ENCODE measurements at regions not wholly inside any gene's neighbourhood (a gene's known extent, or its start where the extent isn't known, plus 50 kb on each side); places are given as distances from the start of the nearest gene placed in this dataset.
"Not testable (repeated sequence)": the region's sequence is repeated elsewhere in the genome, so short reads cannot be mapped to it uniquely, and the experiment has no call there.

DNA sequence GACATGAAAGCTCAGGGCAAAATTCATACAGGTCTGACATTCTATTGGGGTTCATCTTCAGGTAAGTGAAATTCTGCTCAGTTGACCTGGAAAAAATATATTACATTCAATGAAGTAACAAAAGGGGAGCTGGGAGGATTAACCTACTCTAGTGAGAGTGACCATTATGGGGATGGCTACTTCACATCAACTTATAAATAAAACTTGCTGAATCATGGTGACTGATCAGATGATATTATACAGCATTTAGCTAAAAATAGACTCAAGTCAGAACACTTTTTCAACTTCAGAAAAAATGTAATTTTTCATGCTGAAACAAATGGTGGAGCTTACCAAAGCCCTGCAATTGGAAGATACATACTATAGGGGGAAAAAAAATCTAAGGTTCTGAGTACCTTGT is 800.2 kb downstream of the FSCB start:
- no peak for DNase-seq (ENCODE audit: low read depth)

- not testable (repeated sequence) for DNase-seq (ENCODE audit: low read depth)
Observed at GRCh38 chr14:43698561-43699284, 808.4 kb downstream of the FSCB start.

- no peak for DNase-seq (ENCODE audit: low read depth)
Observed at GRCh38 chr14:43697003-43697402, 810.1 kb downstream of the FSCB start.

DNA sequence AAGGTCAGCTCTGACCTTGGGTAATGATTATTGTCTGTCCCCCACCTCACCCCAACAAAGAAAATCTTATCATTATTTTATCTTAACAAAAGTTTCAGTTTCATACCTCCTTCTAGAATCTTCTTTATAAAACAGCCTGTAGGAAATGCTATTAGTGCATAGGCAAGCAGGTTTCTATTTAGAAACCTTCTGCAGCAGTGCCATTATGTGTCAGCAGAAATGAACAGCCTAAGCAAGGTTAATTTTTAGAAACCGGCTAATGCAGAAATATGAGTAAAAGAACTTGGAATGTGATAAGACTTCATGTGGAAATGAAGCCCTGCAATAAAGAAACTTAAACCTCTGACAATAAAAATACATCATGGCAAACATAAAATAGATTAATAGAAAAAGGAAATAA is 814.4 kb downstream of the FSCB start:
- DNase-seq (ENCODE audit: low read depth): no peak

- peak; percentile 29 for DNase-seq (ENCODE audit: low read depth)
Observed at GRCh38 chr14:43687921-43688320, 819.2 kb downstream of the FSCB start.

DNA sequence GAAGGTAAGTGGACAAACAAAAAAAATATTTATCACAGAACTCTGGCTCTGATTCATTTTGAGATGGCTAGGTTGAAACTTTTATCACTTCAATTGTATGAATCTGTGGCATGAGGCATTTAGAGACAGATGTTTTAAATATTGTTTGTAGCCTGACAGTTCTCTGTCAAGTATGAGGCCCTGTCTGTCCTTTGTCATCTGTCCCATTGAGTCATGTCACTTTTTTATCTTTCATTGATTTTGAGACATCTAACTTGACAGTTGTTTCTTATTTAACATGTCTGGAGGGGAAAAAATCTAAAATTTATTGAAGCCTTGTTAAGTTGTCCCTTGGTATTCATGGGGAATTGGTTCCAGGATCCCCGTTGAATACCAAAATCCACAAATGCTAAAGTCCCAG is 829.5 kb downstream of the FSCB start:
- no peak for DNase-seq (ENCODE audit: low read depth)

DNA sequence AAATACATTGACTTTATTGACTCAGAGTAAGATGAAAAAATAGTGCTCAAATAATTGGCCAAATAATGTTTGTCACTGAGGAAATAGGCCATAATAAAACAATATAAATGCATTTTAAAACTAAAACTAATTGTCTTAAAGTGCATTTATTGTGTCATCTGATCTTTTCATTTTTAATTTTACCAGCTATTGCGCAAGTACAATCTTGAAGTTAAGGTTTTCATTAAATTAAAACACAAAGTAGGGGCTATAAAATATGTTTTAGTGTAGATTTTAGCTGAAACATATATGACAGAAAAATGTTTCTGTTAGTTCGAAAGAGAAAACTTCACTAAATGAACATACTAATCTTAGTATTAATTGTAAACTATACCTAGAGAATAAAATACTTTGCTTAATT is 832.8 kb downstream of the FSCB start:
- DNase-seq (ENCODE audit: low read depth): no peak

GRCh38 chr14:43671716-43672485 is 835.2 kb downstream of the FSCB start:
- DNase-seq (ENCODE audit: low read depth): no peak

DNA sequence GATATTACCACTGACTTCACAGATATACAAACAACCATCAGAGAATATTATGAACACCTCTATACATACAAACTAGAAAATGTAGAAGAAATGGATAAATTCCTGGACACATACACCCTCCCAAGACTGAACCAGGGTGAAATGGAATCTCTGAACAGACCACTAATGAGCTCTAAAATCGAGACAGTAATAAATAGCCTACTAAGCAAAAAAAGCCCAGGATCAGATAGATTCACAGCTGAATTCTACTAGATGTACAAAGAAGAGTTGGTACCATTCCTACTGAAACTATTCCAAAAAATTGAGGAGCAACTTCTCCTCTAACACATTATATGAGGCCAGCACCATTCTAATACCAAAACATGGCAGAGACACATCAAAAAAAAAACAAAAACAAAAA is 837.7 kb downstream of the FSCB start:
- DNase-seq (ENCODE audit: low read depth): no peak

GRCh38 chr14:43665570-43666267 is 841.4 kb downstream of the FSCB start:
- DNase-seq (ENCODE audit: low read depth): no peak

DNA sequence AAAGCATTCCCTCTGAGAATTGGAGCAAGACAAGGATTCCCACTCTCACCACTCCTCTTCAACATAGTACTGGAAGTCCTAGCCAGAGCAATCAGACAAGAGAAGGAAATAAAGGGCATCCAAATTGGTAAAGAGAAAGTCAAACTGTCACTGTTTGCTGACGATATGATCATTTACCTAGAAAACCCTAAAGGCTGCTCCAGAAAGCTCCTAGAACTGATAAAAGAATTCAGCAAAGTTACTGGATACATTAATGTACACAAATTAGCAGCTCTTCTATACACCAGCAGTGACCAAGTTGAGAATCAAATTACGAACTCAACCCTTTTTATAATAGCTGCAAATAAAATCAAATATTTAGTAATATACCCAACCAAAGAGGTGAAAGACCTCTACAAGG is 851.9 kb downstream of the FSCB start:
- DNase-seq (ENCODE audit: low read depth): not testable (repeated sequence)

GRCh38 chr14:43651896-43652295 is 855.2 kb downstream of the FSCB start:
- DNase-seq (ENCODE audit: low read depth): no peak

DNA sequence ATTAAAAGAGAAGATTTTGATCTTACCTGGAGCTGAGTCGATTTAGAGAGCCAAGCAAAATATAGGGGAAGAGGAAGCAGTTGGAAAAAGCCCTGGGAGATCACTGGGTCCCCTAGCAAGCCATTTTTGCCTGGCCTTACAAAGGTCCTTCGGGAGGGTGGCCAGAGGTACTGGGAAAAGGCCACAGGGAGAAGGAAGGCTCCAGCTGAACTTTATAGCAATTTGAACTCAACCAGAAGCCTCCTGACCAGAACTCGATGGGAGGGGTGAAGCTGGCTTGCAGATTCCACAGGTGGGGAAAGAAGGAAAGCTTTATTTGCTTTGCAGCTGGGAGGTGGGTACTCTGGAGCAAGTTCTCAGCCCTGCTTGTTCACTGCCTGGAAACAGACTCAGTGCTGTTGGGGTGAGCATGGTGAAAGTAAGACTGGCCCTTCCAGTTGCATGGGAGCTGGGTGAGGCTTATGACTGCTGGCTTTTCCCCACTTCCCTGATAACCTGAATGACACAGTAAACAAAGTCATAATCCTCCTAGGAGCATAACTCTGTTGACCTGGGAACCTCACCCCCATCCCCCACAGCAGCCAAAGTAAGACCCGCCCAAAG is 855.8 kb downstream of the FSCB start:
- no peak for DNase-seq (ENCODE audit: low read depth)

DNA sequence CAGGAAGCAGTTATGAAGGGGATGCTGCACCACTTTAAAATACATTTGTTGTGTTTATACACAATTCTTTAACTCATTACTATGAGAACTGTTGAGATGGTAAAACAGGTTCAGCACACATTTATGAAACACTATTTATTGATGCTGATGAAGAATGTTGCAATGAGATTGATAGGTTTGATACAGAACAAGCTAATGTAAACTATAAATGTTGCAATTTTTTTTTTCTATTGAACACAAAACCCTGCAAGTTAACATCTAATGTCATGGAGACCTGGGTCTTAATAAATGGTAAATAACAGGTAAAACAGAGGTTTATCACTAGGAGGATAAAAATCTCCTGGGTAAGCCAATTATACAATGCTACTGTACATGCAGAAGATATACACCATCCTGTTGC is 857.6 kb downstream of the FSCB start:
- no peak for DNase-seq (ENCODE audit: low read depth)

DNA sequence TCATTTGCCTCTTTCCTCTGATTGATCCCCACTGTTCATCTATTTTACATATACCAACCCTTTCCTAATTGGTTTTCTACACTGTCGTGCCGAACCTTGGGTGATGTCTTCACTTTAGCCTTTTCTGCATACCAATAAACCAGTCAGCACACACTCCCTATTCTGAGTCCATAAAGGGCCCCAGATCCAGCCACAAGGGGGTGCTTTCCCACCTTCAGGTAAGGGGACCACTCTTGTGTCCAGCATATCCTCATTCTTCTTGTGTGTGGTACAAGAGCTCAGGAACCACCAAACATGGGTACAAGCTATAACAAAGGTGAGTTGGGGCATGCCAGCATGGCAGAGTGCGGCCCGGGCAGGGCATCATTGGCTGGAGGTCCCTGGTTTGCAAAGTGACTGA is 859.8 kb downstream of the FSCB start:
- no peak for DNase-seq (ENCODE audit: low read depth)

DNA sequence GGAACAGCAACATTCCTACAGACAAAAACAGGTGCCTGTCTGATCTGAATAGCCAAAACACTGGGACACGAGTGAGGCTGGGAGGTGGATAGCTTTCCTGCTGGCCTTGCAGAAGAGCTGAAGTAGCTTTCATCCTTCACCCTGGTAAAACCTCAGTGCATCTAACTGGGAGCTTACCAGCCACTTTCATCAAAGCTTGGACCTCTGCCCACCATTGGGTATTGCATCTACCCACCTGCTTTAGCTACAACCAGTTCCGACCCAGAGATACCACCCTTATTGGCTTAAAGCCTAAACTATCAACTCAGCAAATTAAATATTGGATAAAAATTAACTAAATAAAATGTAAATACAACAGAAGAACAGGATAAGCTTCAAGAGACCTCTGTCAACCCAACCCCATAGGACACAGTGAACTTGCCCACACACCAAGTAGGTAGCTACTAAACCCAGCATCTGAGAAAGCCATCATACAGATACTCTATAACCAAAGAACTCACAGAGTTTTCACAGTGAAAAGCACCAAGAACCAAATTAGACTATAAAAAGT is 866.3 kb downstream of the FSCB start:
- no peak for DNase-seq (ENCODE audit: low read depth)

- DNase-seq (ENCODE audit: low read depth): no peak
Observed at GRCh38 chr14:43625294-43625693, 881.8 kb downstream of the FSCB start.

DNA sequence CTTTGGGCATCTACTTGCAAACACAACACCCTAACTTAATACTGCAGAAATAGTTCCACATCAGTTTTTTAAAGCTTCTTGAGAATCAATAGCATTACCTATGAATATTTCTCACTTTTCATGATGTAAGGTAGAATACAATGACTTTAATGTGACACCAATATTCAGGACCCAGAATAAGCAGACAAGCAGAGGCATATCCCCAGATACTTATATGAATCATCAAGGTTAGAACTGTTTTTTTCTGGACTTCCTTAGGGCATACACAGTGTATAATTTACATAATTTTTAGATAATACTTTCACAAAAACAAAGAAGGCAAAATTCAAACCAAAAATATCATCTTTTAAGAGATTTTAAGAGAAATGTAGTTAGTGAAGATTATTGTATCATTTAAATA is 885.8 kb downstream of the FSCB start:
- no peak for DNase-seq (ENCODE audit: low read depth)

GRCh38 chr14:43595096-43595772 is 911.8 kb downstream of the FSCB start:
- DNase-seq (ENCODE audit: low read depth): no peak

DNA sequence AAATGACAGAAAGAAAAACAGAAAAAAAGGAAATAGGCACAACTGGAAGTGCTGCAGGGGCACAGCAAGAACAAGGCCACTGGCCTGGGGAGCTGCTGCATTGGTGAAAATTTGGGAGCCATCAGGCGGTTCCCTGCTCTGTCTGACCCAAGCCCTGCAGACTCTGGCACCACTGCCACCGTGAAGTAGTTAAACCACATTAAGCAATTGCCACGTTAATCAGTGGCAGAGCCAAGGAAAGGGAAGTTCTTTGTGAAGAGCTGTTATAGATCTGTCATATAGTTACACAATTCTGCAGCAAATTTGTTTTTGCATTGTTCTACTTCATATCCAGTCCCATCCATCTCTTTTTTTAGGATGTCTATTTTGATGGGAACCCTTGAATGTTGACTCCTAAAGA is 915.3 kb downstream of the FSCB start:
- no peak for DNase-seq (ENCODE audit: low read depth)

- no peak for DNase-seq (ENCODE audit: low read depth)
Observed at GRCh38 chr14:43587183-43587582, 919.9 kb downstream of the FSCB start.

DNA sequence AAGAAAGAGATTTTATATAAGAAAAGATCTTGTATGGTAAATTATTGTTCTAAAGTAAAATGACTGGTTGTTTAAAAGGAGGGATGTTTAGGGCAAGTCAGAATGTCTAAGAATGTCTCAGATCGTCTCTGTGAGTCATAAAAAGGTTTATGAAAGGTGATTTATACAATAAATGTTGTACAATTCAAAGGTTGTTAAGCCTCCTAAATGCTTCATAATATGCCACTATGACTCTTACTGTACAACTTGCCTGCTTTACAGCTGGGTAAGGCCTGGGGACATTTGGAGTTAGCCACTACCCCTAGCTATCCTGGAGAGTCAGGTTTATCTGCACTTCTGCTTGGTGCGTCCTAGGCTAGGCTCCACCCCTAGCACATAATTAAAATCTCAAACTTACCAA is 927.4 kb downstream of the FSCB start:
- DNase-seq (ENCODE audit: low read depth): no peak

All from forelimb muscle (tissue), 1 donor.